Left kidney (tissue), 1 donor: ENCODE measurements at regions not wholly inside any gene's neighbourhood (a gene's known extent, or its start where the extent isn't known, plus 50 kb on each side); places are given as distances from the start of the nearest gene placed in this dataset.

Experiments
- DNase-seq: peaks from one replicate; pipeline ENCODE4 v3.0.0-alpha.2; 2013

DNA sequence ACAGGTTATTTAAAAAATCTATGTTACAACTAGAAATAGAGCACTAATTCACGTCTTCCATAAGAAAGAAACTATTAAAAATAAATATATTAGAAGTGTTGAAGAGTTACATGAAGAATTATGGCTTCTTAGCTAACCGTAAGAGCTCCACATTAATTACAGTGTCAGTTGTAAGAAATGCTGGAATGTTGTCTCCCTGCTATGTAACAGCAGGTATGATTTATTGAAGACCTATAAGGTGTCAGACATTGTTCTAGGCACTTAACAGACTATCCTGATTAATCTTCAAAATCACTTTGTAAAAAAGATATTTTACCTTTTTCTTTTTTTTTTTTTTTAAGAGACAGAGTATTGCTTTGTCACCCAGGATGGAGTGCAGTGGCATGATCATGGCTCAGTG, 75.8 kb upstream of the NEBL start:
- DNase-seq, result no peak

DNA sequence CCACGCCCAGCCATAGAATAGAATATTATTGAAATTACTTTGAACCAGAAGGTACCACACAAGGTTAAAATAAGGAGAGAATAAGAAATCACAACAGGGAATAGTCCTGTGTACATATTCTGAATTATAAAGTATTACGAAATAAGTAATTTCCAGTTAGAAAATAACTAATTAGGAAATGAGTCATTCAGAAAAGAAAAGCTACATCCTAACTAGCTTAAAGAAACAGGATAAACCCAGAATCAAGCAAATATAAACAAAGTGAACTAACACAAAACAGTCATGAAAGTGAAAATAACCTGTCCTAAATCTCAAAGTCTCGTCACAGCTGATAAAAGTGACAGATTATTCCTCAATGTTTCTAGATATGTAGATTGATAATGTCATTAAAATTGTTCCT, 74.8 kb upstream of the NEBL start:
- no peak for DNase-seq

DNA sequence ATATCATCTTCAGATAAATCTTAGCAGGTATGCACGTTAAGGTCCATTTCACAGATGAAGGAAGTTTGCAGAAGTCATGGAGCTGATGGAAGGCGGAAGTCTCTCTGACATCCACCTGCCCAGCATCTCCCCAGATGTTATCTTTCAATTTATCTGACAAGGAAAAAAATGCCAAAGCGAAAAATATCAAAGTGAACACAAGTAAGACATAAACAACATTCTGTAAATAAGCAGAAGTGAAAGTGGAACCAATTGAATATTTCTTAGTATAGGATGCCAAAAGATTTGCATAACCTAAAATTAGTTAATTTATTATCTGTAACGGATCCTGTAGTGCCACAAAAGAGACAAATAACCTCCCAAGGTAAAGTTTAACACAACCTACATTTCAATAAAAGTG, 73.6 kb upstream of the NEBL start:
- no peak for DNase-seq

DNA sequence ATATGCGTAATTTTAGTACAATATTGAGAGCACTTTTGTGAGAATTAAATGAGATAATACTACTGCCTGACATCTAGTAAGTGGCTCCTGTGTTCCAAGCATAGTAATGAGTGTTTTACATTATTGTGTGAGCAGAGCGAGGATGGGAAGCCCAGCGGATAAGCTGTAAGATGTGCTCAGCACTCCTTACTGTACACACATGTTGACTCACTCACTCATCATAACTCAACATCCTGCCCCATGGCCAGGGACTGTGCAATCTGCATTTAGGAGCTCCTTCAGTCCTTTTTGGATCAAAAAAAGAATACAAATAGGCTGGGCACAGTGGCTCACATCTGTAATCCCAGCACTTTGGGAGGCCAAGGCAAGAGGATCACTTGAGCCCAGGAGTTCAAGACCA, 72.9 kb upstream of the NEBL start:
- no peak for DNase-seq

DNA sequence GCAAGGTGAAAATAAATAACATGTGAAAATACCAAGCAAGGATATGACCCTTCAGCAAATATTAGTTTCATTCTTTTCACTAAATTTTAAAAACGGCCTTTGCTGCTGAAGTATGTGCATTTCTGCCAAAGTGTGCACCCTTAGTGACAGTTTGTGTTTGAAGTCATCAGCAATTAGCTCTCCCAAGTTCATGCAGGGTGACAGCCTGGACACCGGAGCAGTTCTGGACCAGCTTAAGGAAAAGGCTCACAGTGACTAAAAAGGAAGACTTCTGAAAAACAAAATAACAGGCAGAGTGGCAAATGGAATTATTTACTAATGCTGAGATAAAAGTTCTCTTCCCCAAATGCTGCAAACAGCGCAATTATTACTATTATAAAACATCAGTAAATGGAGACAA, 69.3 kb upstream of the NEBL start:
- DNase-seq, result no peak

DNA sequence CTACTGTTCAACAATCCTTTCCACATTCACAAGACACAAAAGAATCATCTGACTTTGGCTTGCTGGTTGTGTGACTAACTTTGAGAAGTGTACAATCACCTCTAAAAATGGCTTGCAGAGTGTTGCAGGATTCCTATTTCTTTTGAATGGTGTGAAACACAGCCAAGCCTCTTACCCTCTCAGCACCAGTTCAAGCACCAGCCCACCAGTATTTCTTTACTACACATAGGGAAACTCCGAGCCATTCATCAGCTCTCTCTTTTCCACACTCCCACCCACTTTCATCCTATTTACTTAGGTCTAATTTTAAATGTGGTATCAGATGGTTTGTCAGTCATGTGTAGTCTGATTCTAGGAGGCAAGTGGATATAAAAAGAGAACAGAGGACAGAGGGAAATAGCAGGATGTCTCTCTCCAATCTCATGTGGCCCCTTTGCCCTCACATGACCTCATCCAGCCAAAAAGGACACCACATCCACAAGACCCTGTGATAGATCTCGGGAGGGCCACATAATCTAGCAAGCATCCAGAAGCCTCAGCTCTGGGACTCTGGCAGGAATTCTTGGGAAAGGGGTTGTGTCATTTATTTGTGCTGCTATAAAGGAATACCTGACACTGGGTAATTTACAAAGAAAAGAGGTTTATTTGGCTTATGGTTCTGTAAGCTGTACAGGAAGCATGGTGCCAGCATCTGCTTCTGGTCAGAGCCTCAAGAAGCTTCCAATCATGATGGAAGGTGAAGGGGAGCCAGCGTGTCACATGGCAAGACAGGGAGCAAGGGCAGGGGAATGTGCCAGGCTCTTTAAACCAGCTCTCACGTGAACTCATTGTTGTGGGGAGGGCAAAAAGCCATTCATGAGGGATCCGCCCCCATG, 66.8 kb upstream of the NEBL start:
- DNase-seq, result no peak

DNA sequence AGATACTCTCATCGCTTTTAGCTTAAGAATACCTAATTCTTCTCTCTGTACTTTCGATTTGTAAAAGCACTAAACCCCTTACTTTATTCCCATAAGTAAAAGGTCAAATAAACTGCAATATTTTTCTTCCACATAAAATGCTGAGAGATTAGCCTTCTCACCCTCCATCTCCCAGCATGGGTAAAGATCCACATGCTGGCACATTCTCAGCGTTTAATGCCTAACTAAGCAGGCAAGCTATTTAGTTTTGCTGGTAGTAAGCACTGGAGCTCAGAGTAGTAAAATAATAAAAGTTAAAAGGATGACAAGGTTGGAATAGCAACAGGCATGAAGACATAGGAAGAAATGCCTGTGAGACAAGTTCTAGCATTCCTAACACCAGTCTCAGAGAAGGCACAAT, 65.9 kb upstream of the NEBL start:
- peak; percentile 17 for DNase-seq

DNA sequence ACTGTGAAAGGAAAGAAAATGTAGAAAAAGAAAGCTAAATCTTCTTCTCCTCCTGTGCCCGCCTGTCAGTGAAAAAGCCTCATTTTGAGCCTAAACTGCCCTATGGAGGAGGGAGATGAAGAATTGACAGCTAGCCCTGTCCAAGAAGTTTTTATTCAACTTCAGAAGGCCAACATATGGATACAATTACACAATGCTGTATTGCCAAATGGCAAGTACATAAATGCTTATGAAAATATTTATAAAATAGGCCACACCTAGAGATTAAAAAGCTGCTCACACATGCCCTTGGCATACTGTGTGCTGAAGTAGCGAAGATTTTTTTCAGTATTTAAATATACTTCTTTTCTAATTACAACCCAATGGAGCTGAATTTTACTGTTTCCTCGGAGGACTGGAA, 65.1 kb upstream of the NEBL start:
- no peak for DNase-seq

DNA sequence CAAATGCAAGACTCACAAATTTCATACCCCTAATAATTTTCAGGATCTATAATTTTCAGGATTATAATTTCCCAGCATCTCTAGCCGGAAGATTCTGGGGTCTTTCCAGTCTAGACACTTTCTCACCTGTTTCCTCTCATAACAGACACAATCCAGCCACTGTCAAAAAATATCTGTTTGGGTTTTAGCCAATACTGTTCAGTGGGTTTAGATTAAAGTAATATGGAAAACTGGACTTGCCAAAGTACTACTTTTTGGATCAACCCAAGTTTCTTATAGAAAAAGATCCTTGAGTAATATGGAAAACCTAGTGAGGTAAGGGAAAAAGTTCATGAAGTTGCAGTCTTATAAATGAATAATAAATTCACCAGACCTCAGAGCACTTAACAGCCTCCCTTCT, 62.1 kb upstream of the NEBL start:
- no peak for DNase-seq

DNA sequence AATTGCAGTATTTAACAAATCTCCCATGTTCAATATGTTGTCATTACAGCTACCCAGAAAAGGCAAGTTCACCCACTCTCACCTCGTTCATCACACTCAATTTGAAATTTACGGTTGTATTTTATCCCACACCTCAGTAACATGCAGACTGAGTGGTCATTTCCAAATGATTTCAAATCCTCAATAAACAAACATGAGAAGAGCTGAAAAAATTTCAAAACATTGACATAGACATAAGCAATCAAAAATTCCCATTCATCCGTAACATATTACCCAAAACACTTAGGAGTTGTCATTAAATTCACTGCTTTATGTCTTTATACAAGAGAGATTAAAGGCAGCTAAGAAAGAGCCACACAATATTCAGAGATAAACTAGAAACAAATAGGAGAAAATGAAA, 61.7 kb upstream of the NEBL start:
- no peak for DNase-seq

DNA sequence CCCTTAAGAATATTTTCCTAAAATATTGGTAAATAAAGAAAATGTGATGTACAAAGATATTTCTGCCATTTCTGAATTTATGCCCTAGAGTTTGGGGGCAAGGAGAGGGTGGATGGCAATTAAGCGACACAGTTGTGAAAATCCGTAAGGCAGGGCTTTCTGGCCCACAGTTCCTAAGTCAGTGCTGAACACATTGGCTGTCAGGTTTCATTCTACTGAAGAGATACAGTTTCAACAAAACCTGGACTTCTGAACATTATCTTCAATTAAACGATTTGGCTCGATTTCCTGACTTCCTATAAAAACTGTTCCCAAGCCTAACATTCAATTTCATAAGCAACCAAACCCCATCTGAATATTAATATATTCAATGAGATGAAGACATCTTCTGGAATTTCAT, 61.1 kb upstream of the NEBL start:
- DNase-seq, result no peak

DNA sequence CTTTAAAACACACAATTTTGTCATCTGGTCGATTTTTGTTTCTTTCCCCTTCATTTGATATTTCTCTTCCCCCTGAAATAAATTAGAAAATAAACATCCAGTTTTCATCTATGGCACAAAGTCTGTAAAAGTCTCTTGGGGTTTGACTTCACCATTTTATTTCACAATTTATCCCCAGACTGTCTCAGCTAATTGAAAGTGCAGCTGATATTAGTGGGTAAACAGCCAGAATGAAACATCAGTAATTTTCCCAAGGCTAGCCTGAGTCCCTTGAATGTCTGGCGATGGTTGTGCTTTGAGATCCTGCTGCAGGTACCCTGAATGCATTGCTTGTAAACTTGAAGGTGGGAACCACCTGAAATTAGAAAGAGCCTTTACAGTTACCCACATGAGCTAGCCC, 60.6 kb upstream of the NEBL start:
- no peak for DNase-seq

DNA sequence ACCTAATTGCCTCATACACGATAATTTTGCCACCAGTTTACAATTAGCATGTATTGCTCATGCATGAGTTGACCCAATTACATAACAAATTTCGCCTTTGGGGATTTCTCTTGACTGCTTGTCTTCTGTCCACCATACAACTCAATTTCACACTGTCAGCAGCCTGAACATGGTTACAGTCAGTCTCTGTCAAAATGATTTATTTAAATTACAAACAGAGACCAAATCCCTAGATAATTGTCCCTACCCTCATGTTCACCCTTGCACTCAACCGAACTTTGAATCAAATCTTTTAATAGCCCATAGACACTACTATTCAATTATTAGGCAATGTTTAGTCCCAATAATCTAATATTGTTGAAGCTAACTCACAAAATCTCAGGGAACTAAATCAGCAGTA, 59.7 kb upstream of the NEBL start:
- no peak for DNase-seq

DNA sequence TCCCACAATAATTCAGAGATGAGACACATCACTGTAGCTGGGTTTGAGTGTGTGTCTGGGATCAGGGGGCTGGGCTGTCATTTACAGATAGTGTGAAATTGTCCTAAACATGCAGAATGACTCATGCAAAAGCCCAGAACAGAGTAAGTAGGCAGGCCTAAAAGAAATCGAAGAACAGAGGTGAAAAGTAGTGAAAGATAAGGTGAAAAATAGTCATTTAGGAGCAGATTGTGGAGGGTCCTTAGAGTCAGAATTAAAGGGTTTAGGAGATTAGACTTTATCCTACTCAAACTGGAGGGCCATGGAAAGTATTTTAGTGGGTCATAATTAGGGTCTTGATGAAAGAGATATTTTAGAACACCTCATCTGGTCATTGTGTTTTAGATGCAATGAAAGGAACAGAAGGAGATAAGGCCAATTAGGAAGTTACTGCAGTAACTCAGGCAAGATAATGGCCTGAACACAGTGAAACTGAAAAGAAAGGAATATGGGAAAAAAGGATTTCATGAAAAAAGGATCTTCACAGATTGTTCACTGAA, 58.3 kb upstream of the NEBL start:
- DNase-seq, result no peak

DNA sequence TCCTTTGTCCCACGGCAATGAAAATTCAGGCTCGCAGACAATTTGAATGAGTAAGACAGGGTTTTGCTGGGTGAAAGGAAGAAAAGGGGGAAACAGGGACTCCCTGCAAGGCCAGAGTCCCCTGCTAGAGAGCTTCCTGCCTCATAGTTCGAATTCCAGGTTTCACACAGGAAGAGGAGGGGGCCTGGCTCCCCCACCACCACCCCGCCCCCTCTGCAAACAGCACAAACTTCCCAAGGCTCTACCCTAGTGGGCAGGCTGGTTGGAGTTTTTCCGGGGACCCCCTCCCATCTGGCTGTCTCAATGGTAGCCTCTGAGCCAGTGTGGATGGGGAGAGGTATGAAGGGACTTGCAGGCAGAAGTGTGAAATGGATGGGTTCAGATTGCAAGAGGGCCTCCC, 57.4 kb upstream of the NEBL start:
- DNase-seq, result no peak

DNA sequence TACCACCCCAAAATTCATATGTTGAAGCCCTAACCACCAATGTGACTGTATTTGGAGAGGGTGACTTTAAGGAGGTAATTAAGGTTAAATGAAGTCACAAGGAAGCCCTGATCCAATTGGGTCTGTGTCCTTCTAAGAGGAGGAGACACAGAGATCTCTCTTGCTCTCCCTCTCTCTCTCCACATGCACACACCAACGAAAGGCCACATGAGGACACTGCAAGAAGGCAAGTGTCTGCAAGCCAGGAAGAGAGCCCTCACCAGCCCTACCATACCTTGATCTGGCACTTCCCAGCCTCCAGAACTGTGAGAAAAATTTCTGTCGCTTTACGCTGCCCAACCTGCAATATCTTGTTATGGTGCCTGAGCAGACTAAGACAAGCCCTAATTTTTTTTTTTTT, 56.0 kb upstream of the NEBL start:
- DNase-seq, result no peak

DNA sequence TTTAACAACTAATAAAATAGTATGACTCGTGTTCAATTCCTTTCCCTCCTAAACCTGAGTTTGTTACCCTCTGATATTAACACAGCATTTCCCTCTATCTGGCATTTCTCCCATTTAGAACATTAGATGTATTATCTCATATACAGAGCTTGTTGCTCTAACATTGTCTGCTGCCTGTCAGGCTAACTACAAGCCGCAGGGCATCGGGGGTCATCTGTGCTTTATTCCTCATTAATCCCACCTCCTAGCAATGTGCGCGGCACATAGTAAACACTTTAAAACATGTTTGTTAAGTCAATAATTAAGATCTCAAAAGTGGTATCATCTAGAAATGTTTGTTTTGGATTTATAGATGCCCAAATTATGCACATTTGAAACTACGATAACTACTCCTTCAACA, 52.9 kb upstream of the NEBL start:
- DNase-seq, result no peak

DNA sequence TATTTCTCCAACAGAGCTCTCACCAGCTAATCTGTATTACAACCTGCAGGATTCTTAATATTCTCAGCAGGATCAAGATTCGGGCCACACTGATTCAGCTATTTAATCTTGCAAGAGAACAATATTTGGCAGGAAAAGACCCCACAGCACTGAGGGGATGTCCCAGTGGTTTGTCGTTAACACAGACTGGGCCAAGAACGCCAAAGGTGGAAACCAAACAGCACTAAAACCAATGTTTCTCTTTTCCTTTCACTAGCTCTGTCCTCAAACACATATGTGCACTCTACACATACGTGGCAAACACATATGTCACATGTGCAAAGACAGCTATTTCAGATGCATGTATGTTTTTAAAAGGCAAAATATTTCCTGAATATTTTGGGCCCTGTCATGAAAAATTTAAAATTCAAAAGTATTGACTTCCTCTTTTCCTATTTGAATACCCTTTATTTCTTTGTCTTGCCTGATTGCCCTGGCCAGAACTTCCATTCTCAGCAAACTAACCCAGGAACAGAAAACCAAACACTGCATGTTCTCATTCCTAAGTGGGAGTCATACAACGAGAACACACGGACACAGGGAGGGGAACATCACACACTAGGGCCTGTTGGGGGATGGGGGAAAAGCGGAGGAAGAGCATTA, 51.7 kb upstream of the NEBL start:
- no peak for DNase-seq
